AG04449 (cell line): ENCODE measurements at regions not wholly inside any gene's neighbourhood (a gene's known extent, or its start where the extent isn't known, plus 50 kb on each side); places are given as distances from the start of the nearest gene placed in this dataset.

Source experiments
- CTCF ChIA-PET: fragments of 350-600 bp; formaldehyde crosslinking; extraction: SDS; loops from one replicate; lab custom pipeline; 2021; ENCODE audit warnings: antibody characterized with exemption; lab: Yijun Ruan, JAX
- POLR2A ChIA-PET: fragments of 400-600, 350-600 bp; formaldehyde crosslinking; extraction: SDS; loops from one replicate; lab custom pipeline; 2020; ENCODE audit warnings: antibody characterized with exemption, inconsistent platforms; lab: Yijun Ruan, JAX
- DNase-seq: peaks from one replicate; pipeline ENCODE4 v3.0.0-alpha.2; 2010; ENCODE audit warnings: low read depth, low spot score
- H3K4me3 ChIP-seq: 2 replicates; pipeline ENCODE4 v1.5.1; 2011; ENCODE audit warnings: low read depth, mild to moderate bottlenecking, control low read depth, low read length
- CTCF ChIP-seq: IDR thresholded peaks from one replicate; pipeline ENCODE4 v1.5.1; 2011; ENCODE audit warnings: mild to moderate bottlenecking, moderate library complexity, low read length, control low read depth, inconsistent platforms; ENCODE audit not compliant: insufficient read depth; ENCODE audit errors: missing control alignments

GRCh38 chr4:120316416-120316815, 249.8 kb upstream of the MAD2L1 start:
- POLR2A ChIA-PET, result no interaction called here
- no peak for DNase-seq
- CTCF ChIA-PET, result no interaction called here
- TF ChIP-seq CTCF, result no peak
- H3K4me3 ChIP-seq, result no peak overlapping the region

GRCh38 chr4:120314969-120315368, 248.3 kb upstream of the MAD2L1 start:
- no peak overlapping the region for H3K4me3 ChIP-seq
- TF ChIP-seq CTCF, result no peak
- DNase-seq, result no peak
- ChIA-PET CTCF (no interaction called here), POLR2A (no interaction called here)

GRCh38 chr4:120304801-120305200, 238.2 kb upstream of the MAD2L1 start:
- DNase-seq, result no peak
- TF ChIP-seq CTCF, result no peak
- POLR2A ChIA-PET, result no interaction called here

GRCh38 chr4:120299631-120300030, 233.0 kb upstream of the MAD2L1 start:
- TF ChIP-seq CTCF, result no peak
- no peak for DNase-seq
- H3K4me3 ChIP-seq, result no peak overlapping the region
- ChIA-PET CTCF (no interaction called here), POLR2A (interaction anchor here (0.7 kb wide), 1 partner anchor 11 kb away, joined by 3 read pairs; no protein-coding TSS in a partner anchor)

More at GRCh38 chr4:120304801-120305200, 238.2 kb upstream of the MAD2L1 start:
- H3K4me3 ChIP-seq, result no peak overlapping the region
- CTCF ChIA-PET, result no interaction called here

GRCh38 chr4:120293341-120293740, 226.7 kb upstream of the MAD2L1 start:
- ChIA-PET POLR2A (no interaction called here), CTCF (no interaction called here)
- no peak for TF ChIP-seq CTCF
- DNase-seq, result no peak
- no peak overlapping the region for H3K4me3 ChIP-seq

GRCh38 chr4:120291541-120291940, 224.9 kb upstream of the MAD2L1 start:
- TF ChIP-seq CTCF, result no peak
- ChIA-PET CTCF (no interaction called here), POLR2A (no interaction called here)
- DNase-seq, result no peak
- no peak overlapping the region for H3K4me3 ChIP-seq
